ENCODE measurements at regions not wholly inside any gene's neighbourhood (a gene's known extent, or its start where the extent isn't known, plus 50 kb on each side); places are given as distances from the start of the nearest gene placed in this dataset.
A peak's percentile ranks its signal among the peaks of the same experiment; 100 is the strongest.
"Not testable (repeated sequence)": the region's sequence is repeated elsewhere in the genome, so short reads cannot be mapped to it uniquely, and the experiment has no call there.

DNA sequence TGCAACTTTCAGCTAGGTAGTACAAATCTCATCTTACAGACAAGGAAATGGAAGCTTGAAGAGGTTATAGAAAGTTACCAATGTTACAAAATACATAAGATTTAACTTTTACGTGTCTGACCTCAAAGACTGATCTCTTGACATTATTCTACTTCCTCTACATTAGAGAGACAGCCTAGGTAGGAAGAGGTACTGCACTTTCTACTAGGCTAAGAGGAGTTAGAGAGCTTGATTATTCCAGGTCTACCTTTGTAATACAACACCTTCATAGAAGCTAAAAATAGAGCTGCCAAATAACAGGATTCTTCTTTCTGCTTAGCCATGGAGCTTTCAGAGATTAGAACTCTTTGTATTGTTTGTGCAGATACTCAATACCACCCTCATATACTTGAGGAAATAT lies 147.6 kb upstream of the NPY2R start:
- H2AFZ ChIP-seq (ENCODE audit: low read depth, low read length): no peak overlapping the region
- H3K9ac ChIP-seq (ENCODE audit: low read length): no peak overlapping the region
- H4K20me1 ChIP-seq (ENCODE audit: insufficient read depth, low read length): no peaks in the 10 kb centered on the region
- H3K27ac ChIP-seq (ENCODE audit: low read length): no peak overlapping the region
- no peak overlapping the region for H3K4me3 ChIP-seq (ENCODE audit: low read length)
- H3K4me2 ChIP-seq (ENCODE audit: low read length): no peak overlapping the region
- H3K79me2 ChIP-seq (ENCODE audit: low read length): no peaks in the 10 kb centered on the region
- no peaks in the 10 kb centered on the region for H3K4me1 ChIP-seq (ENCODE audit: low read length)
- H3K36me3 ChIP-seq (replicated peaks; ENCODE audit: low read depth, low read length): no peaks in the 10 kb centered on the region
- H3K9me3 ChIP-seq (ENCODE audit: insufficient read depth, low read length): no peaks in the 10 kb centered on the region
- TF ChIP-seq, protein P1, sequence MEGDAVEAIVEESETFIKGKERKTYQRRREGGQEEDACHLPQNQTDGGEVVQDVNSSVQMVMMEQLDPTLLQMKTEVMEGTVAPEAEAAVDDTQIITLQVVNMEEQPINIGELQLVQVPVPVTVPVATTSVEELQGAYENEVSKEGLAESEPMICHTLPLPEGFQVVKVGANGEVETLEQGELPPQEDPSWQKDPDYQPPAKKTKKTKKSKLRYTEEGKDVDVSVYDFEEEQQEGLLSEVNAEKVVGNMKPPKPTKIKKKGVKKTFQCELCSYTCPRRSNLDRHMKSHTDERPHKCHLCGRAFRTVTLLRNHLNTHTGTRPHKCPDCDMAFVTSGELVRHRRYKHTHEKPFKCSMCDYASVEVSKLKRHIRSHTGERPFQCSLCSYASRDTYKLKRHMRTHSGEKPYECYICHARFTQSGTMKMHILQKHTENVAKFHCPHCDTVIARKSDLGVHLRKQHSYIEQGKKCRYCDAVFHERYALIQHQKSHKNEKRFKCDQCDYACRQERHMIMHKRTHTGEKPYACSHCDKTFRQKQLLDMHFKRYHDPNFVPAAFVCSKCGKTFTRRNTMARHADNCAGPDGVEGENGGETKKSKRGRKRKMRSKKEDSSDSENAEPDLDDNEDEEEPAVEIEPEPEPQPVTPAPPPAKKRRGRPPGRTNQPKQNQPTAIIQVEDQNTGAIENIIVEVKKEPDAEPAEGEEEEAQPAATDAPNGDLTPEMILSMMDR (IDR thresholded peaks at IDR 0.05; ENCODE audit: low read depth, low read length): no peak
- TF ChIP-seq EZH2phosphoT487 (IDR thresholded peaks at IDR 0.05; ENCODE audit: low read depth): no peak
- H3K27me3 ChIP-seq (ENCODE audit: low read depth, low read length): no peaks in the 10 kb centered on the region

DNA sequence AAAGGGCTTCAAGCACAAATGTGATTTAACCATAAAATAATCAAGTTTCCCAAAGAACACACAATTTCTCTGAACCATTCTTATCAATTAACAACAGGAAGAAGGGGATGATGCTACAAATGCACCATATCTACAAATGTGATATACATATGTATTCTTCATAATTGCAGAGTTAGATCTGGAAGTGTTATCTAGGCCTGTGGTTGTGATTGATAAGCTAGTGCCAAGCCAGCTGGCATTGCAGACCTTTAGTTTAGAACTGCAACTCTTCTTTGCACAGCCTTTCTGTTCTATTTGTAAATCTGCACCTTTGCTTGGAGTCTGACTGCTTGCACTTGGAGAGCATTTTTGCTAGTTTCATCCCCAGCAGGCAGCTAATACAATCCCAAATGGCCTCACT lies 145.5 kb upstream of the NPY2R start:
- Histone ChIP-seq H3K27me3 (ENCODE audit: low read depth, low read length) (no peaks in the 10 kb centered on the region), H2AFZ (ENCODE audit: low read depth, low read length) (no peak overlapping the region), H3K9me3 (ENCODE audit: insufficient read depth, low read length) (no peaks in the 10 kb centered on the region), H3K27ac (ENCODE audit: low read length) (no peak overlapping the region), H3K9ac (ENCODE audit: low read length) (no peak overlapping the region), H3K4me1 (ENCODE audit: low read length) (no peaks in the 10 kb centered on the region), H3K4me2 (ENCODE audit: low read length) (no peak overlapping the region), H3K36me3 (replicated peaks; ENCODE audit: low read depth, low read length) (no peaks in the 10 kb centered on the region), H4K20me1 (ENCODE audit: insufficient read depth, low read length) (no peaks in the 10 kb centered on the region), H3K79me2 (ENCODE audit: low read length) (no peaks in the 10 kb centered on the region), H3K4me3 (ENCODE audit: low read length) (no peak overlapping the region)
- TF ChIP-seq, protein P1 (IDR thresholded peaks at IDR 0.05; ENCODE audit: low read depth, low read length): no peak
- TF ChIP-seq EZH2phosphoT487 (IDR thresholded peaks at IDR 0.05; ENCODE audit: low read depth): no peak

DNA sequence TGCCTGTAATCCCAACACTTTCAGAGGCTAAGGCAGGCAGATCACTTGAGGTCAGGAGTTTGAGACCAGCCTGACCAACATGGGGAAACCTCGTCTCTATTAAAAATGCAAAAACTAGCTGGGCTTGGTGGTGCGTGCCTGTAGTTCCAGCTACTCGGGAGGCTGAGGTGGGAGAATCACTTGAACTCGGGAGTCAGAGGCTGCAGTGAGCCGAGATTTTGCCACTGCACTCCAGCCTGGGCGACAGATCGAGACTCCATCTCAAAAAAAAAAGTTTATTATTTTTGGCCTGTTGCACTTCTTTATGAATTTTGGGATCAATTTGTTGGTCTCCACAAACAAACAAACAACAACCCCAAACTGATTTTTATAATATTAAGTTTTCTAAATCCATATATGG lies 143.5 kb upstream of the NPY2R start:
- H3K79me2 ChIP-seq (ENCODE audit: low read length); H3K4me3 ChIP-seq (ENCODE audit: low read length); H3K27me3 ChIP-seq (ENCODE audit: low read depth, low read length); H3K4me1 ChIP-seq (ENCODE audit: low read length); H4K20me1 ChIP-seq (ENCODE audit: insufficient read depth, low read length); H3K9ac ChIP-seq (ENCODE audit: low read length); H3K27ac ChIP-seq (ENCODE audit: low read length); H3K4me2 ChIP-seq (ENCODE audit: low read length); H2AFZ ChIP-seq (ENCODE audit: low read depth, low read length); H3K9me3 ChIP-seq (ENCODE audit: insufficient read depth, low read length); H3K36me3 ChIP-seq (replicated peaks; ENCODE audit: low read depth, low read length): not testable (repeated sequence)

DNA sequence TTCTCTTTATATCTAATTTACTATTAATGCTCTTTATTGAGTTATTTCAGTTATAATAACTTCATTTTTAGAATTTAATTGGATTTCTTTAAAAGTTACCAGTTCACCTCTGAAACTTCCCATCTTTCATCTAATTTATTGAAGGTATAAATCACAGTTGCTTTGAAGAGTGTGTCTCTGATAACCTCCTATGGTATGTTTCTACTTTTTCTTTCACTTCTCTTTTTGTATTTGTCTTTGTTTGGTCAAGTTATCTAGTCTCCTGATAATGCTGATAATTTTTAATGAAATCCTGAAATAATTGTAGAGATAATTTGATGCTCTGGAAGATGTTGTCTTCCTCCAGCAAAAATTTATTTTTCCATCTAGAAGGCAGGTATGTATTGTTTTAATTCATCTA lies 141.6 kb upstream of the NPY2R start:
- H3K4me3 ChIP-seq (ENCODE audit: low read length): no peak overlapping the region
- H3K79me2 ChIP-seq (ENCODE audit: low read length): no peaks in the 10 kb centered on the region
- H4K20me1 ChIP-seq (ENCODE audit: insufficient read depth, low read length): no peaks in the 10 kb centered on the region
- no peak overlapping the region for H3K4me2 ChIP-seq (ENCODE audit: low read length)
- no peaks in the 10 kb centered on the region for H3K27me3 ChIP-seq (ENCODE audit: low read depth, low read length)
- TF ChIP-seq, protein P1 (IDR thresholded peaks at IDR 0.05; ENCODE audit: low read depth, low read length): no peak
- TF ChIP-seq EZH2phosphoT487 (IDR thresholded peaks at IDR 0.05; ENCODE audit: low read depth): no peak
- H3K27ac ChIP-seq (ENCODE audit: low read length): no peak overlapping the region
- no peak overlapping the region for H2AFZ ChIP-seq (ENCODE audit: low read depth, low read length)
- H3K9ac ChIP-seq (ENCODE audit: low read length): no peak overlapping the region
- no peaks in the 10 kb centered on the region for H3K9me3 ChIP-seq (ENCODE audit: insufficient read depth, low read length)
- no peaks in the 10 kb centered on the region for H3K36me3 ChIP-seq (replicated peaks; ENCODE audit: low read depth, low read length)
- no peaks in the 10 kb centered on the region for H3K4me1 ChIP-seq (ENCODE audit: low read length)

DNA sequence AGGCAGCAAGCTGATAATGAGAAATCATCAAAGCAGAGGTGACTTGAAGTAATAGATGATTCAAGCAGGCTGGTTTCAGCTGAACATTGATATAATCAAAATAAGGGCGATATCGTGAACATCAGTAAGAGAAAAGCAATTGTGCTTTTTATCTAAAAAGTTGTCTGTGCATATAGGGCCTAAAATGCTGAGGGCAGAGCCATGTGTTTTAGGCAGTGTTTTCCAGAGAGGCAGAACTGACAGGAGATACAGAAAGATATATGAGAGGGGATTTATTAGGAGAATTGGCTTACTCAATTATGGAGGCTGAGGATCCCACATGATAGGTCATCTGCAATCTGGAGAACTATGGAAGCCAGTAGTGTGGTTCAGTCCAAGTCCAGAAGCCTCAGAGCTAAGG lies 136.5 kb upstream of the NPY2R start:
- no peak overlapping the region for H3K27ac ChIP-seq (ENCODE audit: low read length)
- H3K9ac ChIP-seq (ENCODE audit: low read length): no peak overlapping the region
- H3K4me1 ChIP-seq (ENCODE audit: low read length): 0 out of 2 replicates have a peak, but pooled peaks cover 7% of the 10 kb centered on the region
- 0 out of 2 replicates have a peak overlapping the region, but pooled peaks have one; percentile 14 for H2AFZ ChIP-seq (ENCODE audit: low read depth, low read length)
- H3K9me3 ChIP-seq (ENCODE audit: insufficient read depth, low read length): no peaks in the 10 kb centered on the region
- TF ChIP-seq, protein P1 (IDR thresholded peaks at IDR 0.05; ENCODE audit: low read depth, low read length): no peak
- no peak for TF ChIP-seq EZH2phosphoT487 (IDR thresholded peaks at IDR 0.05; ENCODE audit: low read depth)
- H3K4me2 ChIP-seq (ENCODE audit: low read length): no peak overlapping the region
- no peak overlapping the region for H3K4me3 ChIP-seq (ENCODE audit: low read length)
- H3K36me3 ChIP-seq (replicated peaks; ENCODE audit: low read depth, low read length): no peaks in the 10 kb centered on the region
- H3K79me2 ChIP-seq (ENCODE audit: low read length): no peaks in the 10 kb centered on the region
- H3K27me3 ChIP-seq (ENCODE audit: low read depth, low read length): no peaks in the 10 kb centered on the region
- no peaks in the 10 kb centered on the region for H4K20me1 ChIP-seq (ENCODE audit: insufficient read depth, low read length)
